Ramos (cell line): ENCODE measurements at regions not wholly inside any gene's neighbourhood (a gene's known extent, or its start where the extent isn't known, plus 50 kb on each side); places are given as distances from the start of the nearest gene placed in this dataset.

Experiments
- in situ Hi-C: fragments of 300-500 bp; cut with MboI; formaldehyde crosslinking; loops from one replicate; pipeline ENCODE4 v1.14.3; 2022; ENCODE audit warnings: low sequenced_read_pairs; ENCODE audit not compliant: unreplicated experiment

GRCh38 chr2:41878056-41878455 lies 169.8 kb upstream of the PKDCC start:
- in situ Hi-C loops = no loop called here

GRCh38 chr2:41878716-41879234 lies 169.0 kb upstream of the PKDCC start:
- in situ Hi-C loops = no loop called here

GRCh38 chr2:41879235-41879916 lies 168.4 kb upstream of the PKDCC start:
- in situ Hi-C loops = no loop called here

- in situ Hi-C loops = no loop called here
Measured at GRCh38 chr2:41880561-41881243, 167.1 kb upstream of the PKDCC start.

- in situ Hi-C loops = no loop called here
Measured at GRCh38 chr2:41881249-41881648, 166.6 kb upstream of the PKDCC start.

- in situ Hi-C loops = no loop called here
Measured at GRCh38 chr2:41884718-41885117, 163.1 kb upstream of the PKDCC start.

- in situ Hi-C loops = no loop called here
Measured at GRCh38 chr2:41886145-41886664, 161.6 kb upstream of the PKDCC start.

GRCh38 chr2:41886757-41887156 lies 161.1 kb upstream of the PKDCC start:
- in situ Hi-C loops = no loop called here

GRCh38 chr2:41890341-41890740 lies 157.5 kb upstream of the PKDCC start:
- in situ Hi-C loops = no loop called here

- in situ Hi-C loops = no loop called here
Measured at GRCh38 chr2:41892476-41892875, 155.3 kb upstream of the PKDCC start.

- in situ Hi-C loops = no loop called here
Measured at GRCh38 chr2:41894563-41895333, 153.1 kb upstream of the PKDCC start.

GRCh38 chr2:41895334-41895664 lies 152.5 kb upstream of the PKDCC start:
- in situ Hi-C loops = no loop called here

- in situ Hi-C loops = no loop called here
Measured at GRCh38 chr2:41896186-41896846, 151.5 kb upstream of the PKDCC start.

- in situ Hi-C loops = no loop called here
Measured at GRCh38 chr2:41899189-41899588, 148.6 kb upstream of the PKDCC start.

- in situ Hi-C loops = no loop called here
Measured at GRCh38 chr2:41900101-41900577, 147.7 kb upstream of the PKDCC start.

- in situ Hi-C loops = no loop called here
Measured at GRCh38 chr2:41902897-41903296, 144.9 kb upstream of the PKDCC start.

- in situ Hi-C loops = no loop called here
Measured at GRCh38 chr2:41903474-41904135, 144.2 kb upstream of the PKDCC start.

- in situ Hi-C loops = no loop called here
Measured at GRCh38 chr2:41904459-41904858, 143.4 kb upstream of the PKDCC start.

- in situ Hi-C loops = no loop called here
Measured at GRCh38 chr2:41905597-41906337, 142.1 kb upstream of the PKDCC start.
